BJ (cell line): ENCODE measurements at regions not wholly inside any gene's neighbourhood (a gene's known extent, or its start where the extent isn't known, plus 50 kb on each side); places are given as distances from the start of the nearest gene placed in this dataset.

Experiments
- CTCF ChIA-PET: fragments of 350-600 bp; formaldehyde crosslinking; extraction: SDS; loops from one replicate; lab custom pipeline; 2021; ENCODE audit warnings: antibody characterized with exemption, inconsistent platforms; lab: Yijun Ruan, JAX
- POLR2A ChIA-PET: fragments of 300-600 bp; sonication (Branson Sonifier 250); formaldehyde crosslinking; extraction: SDS; loops from one replicate; lab custom pipeline; 2021; ENCODE audit warnings: antibody characterized with exemption; lab: Charles Lee
- DNase-seq: peaks from one replicate; pipeline ENCODE4 v3.0.0-alpha.2; 2011; ENCODE audit warnings: low read depth
- H3K27me3 ChIP-seq: 2 replicates; pipeline ENCODE4 v1.6.0; 2011; ENCODE audit warnings: low read length; ENCODE audit not compliant: control insufficient read depth, insufficient read depth
- H3K36me3 ChIP-seq: 2 replicates; pipeline ENCODE4 v1.5.1; 2011; ENCODE audit warnings: low read length; ENCODE audit not compliant: control insufficient read depth, insufficient read depth
- H3K4me3 ChIP-seq: 2 replicates; pipeline ENCODE4 v1.5.1; 2011; ENCODE audit warnings: low read depth, mild to moderate bottlenecking, control low read depth, low read length
- TF ChIP-seq, protein P1 (sequence below): IDR thresholded peaks from 2 replicates; pipeline ENCODE4 v1.5.1; 2011; ENCODE audit warnings: low read depth, mild to moderate bottlenecking, control low read depth, inconsistent platforms, low read length, moderate library complexity; ENCODE audit not compliant: insufficient read depth

GRCh38 chr1:55309786-55310504 is 94.8 kb upstream of the USP24 start:
- CTCF ChIA-PET = interaction anchor here (0.6 to 1.2 kb wide), 2 partner anchors 66 to 156 kb away, joined by 3 read pairs; no protein-coding TSS in a partner anchor
- POLR2A ChIA-PET = no interaction called here

GRCh38 chr1:55309053-55309452 is 93.9 kb upstream of the USP24 start:
- CTCF ChIA-PET = interaction anchor here (0.6 kb wide), 2 partner anchors 65 to 155 kb away, joined by 3 read pairs; no protein-coding TSS in a partner anchor
- TF ChIP-seq, protein P1, sequence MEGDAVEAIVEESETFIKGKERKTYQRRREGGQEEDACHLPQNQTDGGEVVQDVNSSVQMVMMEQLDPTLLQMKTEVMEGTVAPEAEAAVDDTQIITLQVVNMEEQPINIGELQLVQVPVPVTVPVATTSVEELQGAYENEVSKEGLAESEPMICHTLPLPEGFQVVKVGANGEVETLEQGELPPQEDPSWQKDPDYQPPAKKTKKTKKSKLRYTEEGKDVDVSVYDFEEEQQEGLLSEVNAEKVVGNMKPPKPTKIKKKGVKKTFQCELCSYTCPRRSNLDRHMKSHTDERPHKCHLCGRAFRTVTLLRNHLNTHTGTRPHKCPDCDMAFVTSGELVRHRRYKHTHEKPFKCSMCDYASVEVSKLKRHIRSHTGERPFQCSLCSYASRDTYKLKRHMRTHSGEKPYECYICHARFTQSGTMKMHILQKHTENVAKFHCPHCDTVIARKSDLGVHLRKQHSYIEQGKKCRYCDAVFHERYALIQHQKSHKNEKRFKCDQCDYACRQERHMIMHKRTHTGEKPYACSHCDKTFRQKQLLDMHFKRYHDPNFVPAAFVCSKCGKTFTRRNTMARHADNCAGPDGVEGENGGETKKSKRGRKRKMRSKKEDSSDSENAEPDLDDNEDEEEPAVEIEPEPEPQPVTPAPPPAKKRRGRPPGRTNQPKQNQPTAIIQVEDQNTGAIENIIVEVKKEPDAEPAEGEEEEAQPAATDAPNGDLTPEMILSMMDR = no peak
- H3K27me3 ChIP-seq = peaks cover 2% of the 10 kb centered on the region; the same call in 1 of the 2 replicates
- POLR2A ChIA-PET = no interaction called here
- DNase-seq = no peak
- no peaks in the 10 kb centered on the region for H3K36me3 ChIP-seq
- no peak overlapping the region for H3K4me3 ChIP-seq

More at GRCh38 chr1:55309786-55310504, 94.8 kb upstream of the USP24 start:
- Histone ChIP-seq H3K4me3 (no peak overlapping the region), H3K27me3 (0 out of 2 replicates have a peak, but pooled peaks cover 2% of the 10 kb centered on the region), H3K36me3 (no peaks in the 10 kb centered on the region)
- DNase-seq = no peak
- TF ChIP-seq, protein P1 = no peak

DNA sequence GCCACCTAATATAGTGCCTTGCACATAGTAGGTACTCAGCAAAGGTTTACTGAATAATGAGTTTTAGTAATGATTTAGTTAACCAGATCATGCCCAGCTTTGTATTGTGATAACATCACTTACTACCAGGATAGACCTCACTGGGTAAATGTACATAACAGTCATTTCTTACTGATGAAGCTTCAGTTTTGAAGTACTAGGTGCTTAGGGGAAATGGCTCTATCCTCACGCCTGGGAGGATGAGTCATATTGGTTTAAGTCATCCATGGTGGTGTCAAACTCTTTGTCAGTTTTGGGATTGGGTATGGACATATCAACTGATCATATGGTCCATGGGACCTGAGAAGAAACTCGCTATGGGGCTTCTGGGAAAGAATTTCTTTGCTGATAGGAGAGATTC is 90.6 kb upstream of the USP24 start:
- TF ChIP-seq, protein P1 = no peak
- Histone ChIP-seq H3K27me3 (peaks cover 2% of the 10 kb centered on the region; the same call in 1 of the 2 replicates), H3K36me3 (no peaks in the 10 kb centered on the region), H3K4me3 (no peak overlapping the region)
- ChIA-PET CTCF (no interaction called here), POLR2A (no interaction called here)
- no peak for DNase-seq

DNA sequence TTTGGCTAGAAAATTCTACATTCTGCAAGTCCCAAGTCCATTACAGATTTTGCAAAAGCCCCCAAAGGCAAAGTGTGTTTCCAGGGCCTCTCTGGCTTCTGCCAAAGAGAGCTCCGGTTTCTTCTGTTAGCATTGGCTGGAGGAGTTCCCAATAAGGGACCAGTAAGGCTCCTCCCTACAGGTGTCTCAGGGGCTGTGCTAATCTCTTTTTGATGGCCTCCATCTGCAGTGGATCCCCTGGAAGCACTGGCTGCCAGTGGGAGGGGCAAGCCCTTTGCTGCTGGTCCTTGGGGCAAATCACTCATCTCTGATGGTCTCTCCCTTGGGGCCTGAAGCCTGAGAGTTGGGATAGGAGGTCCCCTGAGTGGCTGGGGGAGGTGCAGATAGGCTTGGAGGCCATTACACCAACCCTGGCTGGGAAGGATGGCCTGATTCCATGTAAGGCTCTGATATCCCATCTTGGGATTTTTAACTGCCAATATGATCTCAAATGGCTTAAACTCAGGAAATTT is 89.1 kb upstream of the USP24 start:
- Histone ChIP-seq H3K27me3 (peaks cover 2% of the 10 kb centered on the region; the same call in 1 of the 2 replicates), H3K4me3 (no peak overlapping the region), H3K36me3 (no peaks in the 10 kb centered on the region)
- no peak for DNase-seq
- ChIA-PET POLR2A (no interaction called here), CTCF (interaction anchor here (0.8 to 1.1 kb wide), 2 partner anchors 23 to 72 kb away, joined by 3 to 4 read pairs; no protein-coding TSS in a partner anchor)
- TF ChIP-seq, protein P1 = no peak

- TF ChIP-seq, protein P1 = no peak
- ChIA-PET POLR2A (no interaction called here), CTCF (interaction anchor here (0.7 to 1.3 kb wide), 4 partner anchors 20 to 1281 kb away, joined by 3 to 4 read pairs (median 3); no protein-coding TSS in a partner anchor)
- no peaks in the 10 kb centered on the region for H3K36me3 ChIP-seq
- no peaks in the 10 kb centered on the region; the same call in 1 of the 2 replicates for H3K27me3 ChIP-seq
- no peak for DNase-seq
- H3K4me3 ChIP-seq = no peak overlapping the region
Observed at GRCh38 chr1:55302972-55303371, 87.8 kb upstream of the USP24 start.
